ENCODE measurements at regions not wholly inside any gene's neighbourhood (a gene's known extent, or its start where the extent isn't known, plus 50 kb on each side); places are given as distances from the start of the nearest gene placed in this dataset.

DNA sequence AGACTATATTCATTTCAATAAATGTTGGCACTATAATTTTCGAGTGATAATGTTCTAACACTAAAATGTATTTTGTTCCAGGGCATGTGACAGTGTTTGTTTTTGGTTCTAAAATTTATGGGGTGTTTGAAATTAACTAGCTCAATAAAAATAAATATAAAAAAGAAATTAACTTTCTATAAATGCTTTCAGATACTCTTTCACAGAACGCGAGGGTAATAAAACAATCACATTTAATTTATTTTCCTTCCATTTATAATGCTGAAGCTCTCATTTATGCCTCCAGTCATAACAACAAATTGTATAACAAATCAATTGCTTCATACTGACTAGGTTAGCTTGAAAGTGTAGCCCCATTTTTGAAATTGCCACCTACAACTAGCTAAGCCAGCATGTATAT is 122.4 kb upstream of the GPM6A start:
- no peak for DNase-seq
- no peak for TF ChIP-seq POLR2A (IDR thresholded peaks at IDR 0.05)
- TF ChIP-seq, protein P1, sequence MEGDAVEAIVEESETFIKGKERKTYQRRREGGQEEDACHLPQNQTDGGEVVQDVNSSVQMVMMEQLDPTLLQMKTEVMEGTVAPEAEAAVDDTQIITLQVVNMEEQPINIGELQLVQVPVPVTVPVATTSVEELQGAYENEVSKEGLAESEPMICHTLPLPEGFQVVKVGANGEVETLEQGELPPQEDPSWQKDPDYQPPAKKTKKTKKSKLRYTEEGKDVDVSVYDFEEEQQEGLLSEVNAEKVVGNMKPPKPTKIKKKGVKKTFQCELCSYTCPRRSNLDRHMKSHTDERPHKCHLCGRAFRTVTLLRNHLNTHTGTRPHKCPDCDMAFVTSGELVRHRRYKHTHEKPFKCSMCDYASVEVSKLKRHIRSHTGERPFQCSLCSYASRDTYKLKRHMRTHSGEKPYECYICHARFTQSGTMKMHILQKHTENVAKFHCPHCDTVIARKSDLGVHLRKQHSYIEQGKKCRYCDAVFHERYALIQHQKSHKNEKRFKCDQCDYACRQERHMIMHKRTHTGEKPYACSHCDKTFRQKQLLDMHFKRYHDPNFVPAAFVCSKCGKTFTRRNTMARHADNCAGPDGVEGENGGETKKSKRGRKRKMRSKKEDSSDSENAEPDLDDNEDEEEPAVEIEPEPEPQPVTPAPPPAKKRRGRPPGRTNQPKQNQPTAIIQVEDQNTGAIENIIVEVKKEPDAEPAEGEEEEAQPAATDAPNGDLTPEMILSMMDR (IDR thresholded peaks at IDR 0.05) = no peak
- H3K9me3 ChIP-seq = no peaks in the 10 kb centered on the region
- no peaks in the 10 kb centered on the region for H3K4me1 ChIP-seq
- no peak overlapping the region for H3K4me3 ChIP-seq
- H3K27ac ChIP-seq = no peak overlapping the region
- H3K27me3 ChIP-seq = no peaks in the 10 kb centered on the region
- no peaks in the 10 kb centered on the region for H3K36me3 ChIP-seq

DNA sequence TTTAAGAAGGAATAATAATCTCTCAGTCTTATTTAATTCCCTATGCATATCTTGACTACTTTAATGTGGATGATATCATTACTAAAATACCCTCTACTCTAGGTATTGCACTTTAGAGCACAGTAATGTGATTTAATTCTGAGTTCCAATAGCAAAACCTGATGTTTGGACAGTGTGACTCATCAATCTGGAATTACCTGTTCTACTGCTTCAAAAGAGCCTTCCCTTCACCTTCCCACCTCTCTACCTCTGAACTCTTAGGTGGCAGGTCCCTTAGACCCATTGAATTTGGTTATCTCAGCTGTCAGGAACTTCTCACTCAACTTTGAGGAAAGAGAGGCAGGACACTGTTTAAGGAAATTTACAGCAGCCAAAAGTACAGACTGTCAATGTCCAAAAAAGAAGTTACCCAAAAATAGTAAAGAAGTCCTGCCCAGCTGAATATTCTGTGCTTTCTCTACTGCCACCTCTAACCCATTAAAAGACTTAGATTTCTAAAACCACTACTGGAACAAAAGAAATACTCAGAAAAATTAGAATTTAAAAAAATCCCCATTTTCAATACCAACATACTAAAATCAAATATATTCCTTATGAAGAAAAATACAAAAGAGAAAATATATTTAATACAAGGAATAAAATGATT is 123.1 kb upstream of the GPM6A start:
- no peaks in the 10 kb centered on the region for H3K27me3 ChIP-seq
- H3K9me3 ChIP-seq = no peaks in the 10 kb centered on the region
- no peaks in the 10 kb centered on the region for H3K4me1 ChIP-seq
- no peak for TF ChIP-seq POLR2A (IDR thresholded peaks at IDR 0.05)
- TF ChIP-seq, protein P1 (IDR thresholded peaks at IDR 0.05) = no peak
- no peak for DNase-seq
- no peaks in the 10 kb centered on the region for H3K36me3 ChIP-seq
- H3K4me3 ChIP-seq = no peak overlapping the region
- no peak overlapping the region for H3K27ac ChIP-seq

DNA sequence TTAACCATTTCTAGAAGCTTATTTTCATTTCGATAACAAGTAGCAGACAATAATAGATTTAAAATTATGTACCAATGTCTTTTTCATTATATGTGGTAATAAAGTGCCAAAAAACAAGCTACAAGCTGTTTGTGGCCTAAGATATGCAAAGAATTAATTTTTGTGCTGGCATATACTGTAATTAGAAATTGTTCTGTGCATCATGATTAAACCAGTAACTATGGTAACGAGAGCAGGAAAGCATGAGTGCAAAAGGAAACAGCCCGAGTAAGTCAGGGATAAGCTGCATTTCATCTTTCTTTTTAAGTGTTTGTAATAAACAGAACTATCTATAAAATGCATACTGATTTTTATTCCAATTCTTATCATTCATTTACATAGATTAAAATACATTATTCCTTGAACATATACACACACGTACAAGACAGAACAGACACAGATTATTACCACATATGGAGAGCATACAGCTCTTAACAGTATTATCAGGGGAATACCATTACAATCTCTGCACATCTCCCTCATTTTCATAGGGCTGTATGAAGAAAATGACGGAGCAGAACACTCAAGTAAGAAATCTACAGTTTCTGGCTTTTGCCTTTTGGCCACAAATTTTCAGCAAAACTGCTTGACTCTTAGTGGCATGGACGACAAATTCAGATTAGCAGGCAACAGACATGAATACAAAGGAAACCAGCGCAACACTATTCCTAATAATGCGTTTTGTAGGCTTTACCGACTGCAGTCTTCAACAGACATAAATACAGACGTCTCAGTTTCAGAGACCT is 121.3 kb upstream of the WDR17 start:
- no peak for DNase-seq
- H3K36me3 ChIP-seq = no peaks in the 10 kb centered on the region
- TF ChIP-seq POLR2A (IDR thresholded peaks at IDR 0.05) = no peak
- TF ChIP-seq, protein P1 (IDR thresholded peaks at IDR 0.05) = no peak
- no peaks in the 10 kb centered on the region for H3K27me3 ChIP-seq
- H3K27ac ChIP-seq = no peak overlapping the region
- H3K4me1 ChIP-seq = no peaks in the 10 kb centered on the region
- H3K4me3 ChIP-seq = no peak overlapping the region
- H3K9me3 ChIP-seq = no peaks in the 10 kb centered on the region

DNA sequence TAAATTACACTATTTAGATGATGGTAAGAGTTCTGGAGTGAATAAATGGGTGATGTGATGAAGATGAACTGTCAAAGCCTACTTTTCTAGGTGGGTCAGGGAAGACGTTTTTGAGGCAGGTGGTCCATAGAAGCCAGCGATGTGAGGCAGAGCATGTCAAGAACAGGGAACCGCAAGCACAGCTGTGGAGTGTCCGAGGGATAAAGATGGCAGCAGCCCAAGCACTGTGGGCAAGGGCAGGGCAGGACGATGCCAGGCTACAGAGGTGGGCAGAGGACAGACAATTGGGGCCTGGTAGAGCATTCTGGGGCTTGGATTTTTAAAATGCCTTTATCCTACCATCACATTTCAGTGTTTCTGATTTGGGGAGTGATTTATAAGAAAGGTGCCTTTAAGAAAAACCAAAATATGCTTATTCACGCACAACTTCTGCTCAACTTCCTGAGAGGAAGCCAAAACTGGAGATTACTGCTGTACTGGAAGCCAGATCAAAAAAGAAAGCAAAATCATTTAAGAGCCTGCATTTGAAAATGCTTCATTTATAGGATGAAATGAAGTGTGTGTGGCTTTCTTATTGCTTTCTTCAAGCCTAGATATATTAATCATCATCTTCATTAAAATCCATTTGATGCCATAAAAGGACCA is 119.0 kb upstream of the WDR17 start:
- H3K27me3 ChIP-seq = no peaks in the 10 kb centered on the region
- TF ChIP-seq, protein P1 (IDR thresholded peaks at IDR 0.05) = no peak
- TF ChIP-seq POLR2A (IDR thresholded peaks at IDR 0.05) = no peak
- no peaks in the 10 kb centered on the region for H3K4me1 ChIP-seq
- H3K9me3 ChIP-seq = no peaks in the 10 kb centered on the region
- no peak for DNase-seq
- no peak overlapping the region for H3K27ac ChIP-seq
- H3K36me3 ChIP-seq = no peaks in the 10 kb centered on the region
- H3K4me3 ChIP-seq = no peak overlapping the region

DNA sequence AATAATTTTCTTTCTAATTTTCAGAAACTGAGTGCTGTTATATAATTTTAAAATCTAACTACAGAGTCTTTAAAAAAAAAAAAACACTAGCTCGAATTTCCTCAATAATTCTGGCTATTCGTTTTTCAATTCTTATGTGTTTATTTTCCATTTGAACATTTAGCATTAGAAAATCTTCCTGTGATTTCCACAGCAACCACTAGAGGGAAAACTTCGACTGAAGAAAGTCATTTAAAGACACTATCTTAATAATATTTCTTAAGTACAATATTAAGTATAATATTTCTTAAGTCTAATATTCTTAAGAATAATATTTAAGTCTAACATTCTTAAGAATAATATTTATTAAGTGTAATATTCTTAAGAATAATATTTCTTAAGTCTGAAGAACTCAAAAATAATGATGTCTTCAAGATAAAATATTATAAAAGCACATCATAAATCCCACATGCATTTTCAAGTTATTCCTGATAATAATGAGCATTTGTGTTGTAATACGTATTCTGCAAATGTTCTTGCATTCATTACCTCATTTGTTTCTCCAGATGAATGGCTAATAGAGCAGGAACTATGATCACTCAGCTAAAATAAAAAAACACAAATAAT is 118.4 kb upstream of the WDR17 start:
- H3K9me3 ChIP-seq = no peaks in the 10 kb centered on the region
- TF ChIP-seq POLR2A (IDR thresholded peaks at IDR 0.05) = no peak
- TF ChIP-seq, protein P1 (IDR thresholded peaks at IDR 0.05) = peak; percentile 42 to 64 (median 55)
- no peaks in the 10 kb centered on the region for H3K27me3 ChIP-seq
- no peaks in the 10 kb centered on the region for H3K36me3 ChIP-seq
- H3K4me1 ChIP-seq = no peaks in the 10 kb centered on the region
- no peak overlapping the region for H3K4me3 ChIP-seq
- H3K27ac ChIP-seq = no peak overlapping the region
- DNase-seq = no peak
